Spleen (tissue), 7 donors: ENCODE measurements at regions not wholly inside any gene's neighbourhood (a gene's known extent, or its start where the extent isn't known, plus 50 kb on each side); places are given as distances from the start of the nearest gene placed in this dataset.

Experiments used
- POLR2A ChIP-seq, 3 donors: fragments of 450-650 bp; IDR thresholded peaks; one replicate each; pipeline ENCODE4 v1.5.1; 2017; ENCODE audit warnings: antibody characterized with exemption in 3 of 3, mild to moderate bottlenecking in 1 of 3
- POLR2AphosphoS5 ChIP-seq, 3 donors: sonication (generic); formaldehyde crosslinking; IDR thresholded peaks; one replicate each; pipeline ENCODE4 v1.5.1; 2017; ENCODE audit warnings: antibody characterized with exemption in 3 of 3
- TF ChIP-seq, protein P1 (sequence below), 11 experiments: fragments of 200-600 bp in 7 of 11; fragments of 450-650 bp in 4 of 11; sonication (generic) in 4 of 11; IDR thresholded peaks in 8 of 11; conservative IDR thresholded peaks in 3 of 11; 1 replicate in 7 of 11; 2 replicates in 4 of 11; pipeline versions ENCODE4 v1.4.0 to v1.8.0; 2016 to 2021; ENCODE audit warnings: antibody characterized with exemption in 11 of 11, inconsistent platforms in 4 of 11, mild to moderate bottlenecking in 1 of 11
- donor health status: DM: no; HTN: no; CAD: no; lungs with moderate emphysema.
- donor health status: DM: no; HTN: no; CAD: no.
- donor health status: DM: no; HTN: no; CAD: no.

- TF ChIP-seq, protein P1, sequence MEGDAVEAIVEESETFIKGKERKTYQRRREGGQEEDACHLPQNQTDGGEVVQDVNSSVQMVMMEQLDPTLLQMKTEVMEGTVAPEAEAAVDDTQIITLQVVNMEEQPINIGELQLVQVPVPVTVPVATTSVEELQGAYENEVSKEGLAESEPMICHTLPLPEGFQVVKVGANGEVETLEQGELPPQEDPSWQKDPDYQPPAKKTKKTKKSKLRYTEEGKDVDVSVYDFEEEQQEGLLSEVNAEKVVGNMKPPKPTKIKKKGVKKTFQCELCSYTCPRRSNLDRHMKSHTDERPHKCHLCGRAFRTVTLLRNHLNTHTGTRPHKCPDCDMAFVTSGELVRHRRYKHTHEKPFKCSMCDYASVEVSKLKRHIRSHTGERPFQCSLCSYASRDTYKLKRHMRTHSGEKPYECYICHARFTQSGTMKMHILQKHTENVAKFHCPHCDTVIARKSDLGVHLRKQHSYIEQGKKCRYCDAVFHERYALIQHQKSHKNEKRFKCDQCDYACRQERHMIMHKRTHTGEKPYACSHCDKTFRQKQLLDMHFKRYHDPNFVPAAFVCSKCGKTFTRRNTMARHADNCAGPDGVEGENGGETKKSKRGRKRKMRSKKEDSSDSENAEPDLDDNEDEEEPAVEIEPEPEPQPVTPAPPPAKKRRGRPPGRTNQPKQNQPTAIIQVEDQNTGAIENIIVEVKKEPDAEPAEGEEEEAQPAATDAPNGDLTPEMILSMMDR (IDR thresholded peaks at IDR 0.05 in 8 of 11, conservative IDR thresholded peaks at IDR 0.05 in 3 of 11) = no peak
- TF ChIP-seq POLR2A (IDR thresholded peaks at IDR 0.05) (no peak), POLR2AphosphoS5 (IDR thresholded peaks at IDR 0.05) (no peak)
Measured at GRCh38 chr12:115898670-115899069, 378.8 kb downstream of the MED13L start.
